HG03175 (cell line): ENCODE measurements at regions not wholly inside any gene's neighbourhood (a gene's known extent, or its start where the extent isn't known, plus 50 kb on each side); places are given as distances from the start of the nearest gene placed in this dataset.
"Not testable (repeated sequence)": the region's sequence is repeated elsewhere in the genome, so short reads cannot be mapped to it uniquely, and the experiment has no call there.

Experiments used
- ATAC-seq: cut with Tn5 transposase; IDR thresholded peaks from one replicate; pipeline ENCODE4 v1.9.1; 2021; ENCODE audit warnings: mild to moderate bottlenecking, moderate library complexity; ENCODE audit not compliant: unreplicated experiment

DNA sequence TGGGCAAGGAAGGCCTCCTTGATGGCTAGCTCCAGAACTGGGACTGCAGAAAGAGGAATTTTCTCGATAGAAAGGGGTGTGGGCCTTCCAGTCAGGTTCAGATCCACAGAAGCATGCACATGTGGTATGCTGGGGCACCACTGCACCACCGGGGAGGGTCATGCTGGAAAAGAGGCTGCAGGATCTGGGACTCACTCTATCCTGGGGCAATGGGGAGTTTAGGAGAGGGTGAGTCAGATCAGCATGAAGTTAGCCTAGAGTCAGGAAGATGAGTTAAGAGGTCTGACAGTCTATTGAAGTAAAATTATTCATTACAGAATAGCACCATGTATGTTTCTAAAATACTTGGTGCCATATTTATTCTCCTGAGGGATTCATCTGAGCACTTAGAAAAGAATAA, 130.2 kb upstream of the TOPAZ1 start:
- ATAC-seq = no peak

- ATAC-seq = no peak
Observed at GRCh38 chr3:44114142-44114541, 127.5 kb upstream of the TOPAZ1 start.

DNA sequence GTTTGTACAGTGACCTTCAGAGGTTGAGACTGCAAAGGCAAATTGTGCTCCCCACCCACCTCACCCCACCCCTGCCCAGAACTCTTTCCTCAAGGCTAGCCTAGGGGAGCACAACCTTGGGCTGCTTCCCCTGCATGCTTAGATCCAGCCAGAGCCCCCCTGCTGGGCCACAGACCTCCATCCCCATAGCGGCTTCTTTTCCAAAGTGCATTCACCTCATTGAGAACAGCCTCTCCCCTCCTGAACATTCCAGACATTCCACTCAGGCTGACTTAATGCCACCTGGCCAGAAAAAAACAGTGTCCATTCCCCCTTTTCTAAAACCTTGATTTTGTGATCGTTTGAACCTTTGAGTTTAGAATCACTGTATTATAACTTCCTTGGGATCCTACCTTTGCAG, 124.4 kb upstream of the TOPAZ1 start:
- no peak for ATAC-seq

GRCh38 chr3:44117736-44118135, 124.0 kb upstream of the TOPAZ1 start:
- no peak for ATAC-seq

GRCh38 chr3:44120721-44121582, 120.7 kb upstream of the TOPAZ1 start:
- ATAC-seq = no peak

DNA sequence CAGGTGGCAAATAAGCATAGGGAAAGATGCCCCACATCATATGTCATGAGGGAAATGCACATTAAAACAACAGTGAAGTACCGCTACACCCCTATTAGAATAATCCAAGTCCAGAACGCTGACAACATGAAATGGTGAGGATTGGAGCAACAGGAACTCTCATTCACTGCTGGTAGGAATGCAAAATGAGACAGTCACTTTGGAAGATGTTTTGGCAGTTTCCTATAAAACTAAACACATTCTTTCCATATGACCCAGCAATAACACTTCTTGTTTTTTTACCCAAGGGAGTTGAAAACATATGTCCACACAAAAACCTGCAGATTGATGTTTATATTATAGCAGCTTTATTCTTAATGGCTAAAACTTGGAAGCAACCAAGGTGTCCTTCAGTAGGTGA, 116.4 kb upstream of the TOPAZ1 start:
- no peak for ATAC-seq

DNA sequence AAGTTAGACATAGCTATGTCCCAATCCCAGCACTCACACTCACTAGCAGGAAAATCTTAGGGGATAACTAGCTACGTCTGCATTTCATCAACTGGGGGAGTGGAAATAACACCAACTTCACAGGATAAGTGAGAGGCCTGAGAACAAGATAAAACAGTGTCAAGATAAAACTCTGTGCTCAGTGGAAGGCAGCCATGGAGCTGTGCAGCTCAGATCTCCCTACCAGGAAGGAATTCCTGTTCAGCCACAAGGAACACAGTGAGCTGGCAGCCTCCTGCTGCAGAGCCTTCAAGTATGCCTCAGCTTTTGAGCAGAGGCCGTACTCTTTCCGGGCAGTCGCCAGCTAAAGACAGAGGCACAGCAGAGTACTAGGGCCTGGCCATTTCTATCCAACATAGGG, 115.8 kb upstream of the TOPAZ1 start:
- no peak for ATAC-seq

- ATAC-seq = no peak
Observed at GRCh38 chr3:44128057-44128775, 113.5 kb upstream of the TOPAZ1 start.

GRCh38 chr3:44130249-44130648, 111.4 kb upstream of the TOPAZ1 start:
- ATAC-seq = no peak

DNA sequence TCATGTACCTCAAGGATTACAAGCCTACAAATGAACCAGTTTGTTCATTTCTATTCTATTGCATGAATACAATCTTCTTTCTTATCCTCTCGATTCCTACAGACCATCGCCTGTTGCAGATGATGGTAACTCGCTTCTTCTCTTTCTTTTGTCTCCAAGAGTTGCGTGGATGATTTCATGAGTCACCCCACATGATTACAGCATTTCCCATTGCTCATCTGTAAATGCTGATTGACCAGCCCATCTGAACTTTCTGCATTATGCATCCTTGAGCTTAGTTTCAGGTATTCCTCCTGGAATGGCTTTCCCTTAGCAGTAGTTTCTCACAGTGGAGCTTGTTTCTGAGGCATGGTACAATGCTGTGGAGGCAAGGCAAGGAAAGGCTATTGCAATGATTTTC, 109.6 kb upstream of the TOPAZ1 start:
- no peak for ATAC-seq

- no peak for ATAC-seq
Observed at GRCh38 chr3:44132593-44132992, 109.1 kb upstream of the TOPAZ1 start.

- no peak for ATAC-seq
Observed at GRCh38 chr3:44136421-44136820, 105.3 kb upstream of the TOPAZ1 start.

DNA sequence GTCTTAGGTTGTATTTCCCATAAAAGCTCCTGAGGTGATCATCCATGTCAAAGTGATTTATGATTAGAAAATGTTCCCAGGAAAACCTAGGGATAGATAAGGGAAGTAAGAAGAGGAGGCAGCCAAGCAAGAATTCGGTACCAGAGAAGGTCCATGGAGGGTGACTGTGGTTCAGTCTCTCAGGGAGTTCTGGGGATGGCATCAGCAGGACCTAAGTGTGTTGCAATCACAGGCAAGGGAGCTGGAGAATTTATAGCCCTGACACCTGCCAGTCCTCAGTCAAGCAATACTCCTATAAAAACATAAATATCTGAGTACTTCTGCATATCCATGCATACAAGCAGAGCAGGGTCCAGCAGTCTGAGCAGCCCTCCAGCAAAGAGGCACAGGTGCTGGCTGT, 95.6 kb upstream of the TOPAZ1 start:
- ATAC-seq = no peak

DNA sequence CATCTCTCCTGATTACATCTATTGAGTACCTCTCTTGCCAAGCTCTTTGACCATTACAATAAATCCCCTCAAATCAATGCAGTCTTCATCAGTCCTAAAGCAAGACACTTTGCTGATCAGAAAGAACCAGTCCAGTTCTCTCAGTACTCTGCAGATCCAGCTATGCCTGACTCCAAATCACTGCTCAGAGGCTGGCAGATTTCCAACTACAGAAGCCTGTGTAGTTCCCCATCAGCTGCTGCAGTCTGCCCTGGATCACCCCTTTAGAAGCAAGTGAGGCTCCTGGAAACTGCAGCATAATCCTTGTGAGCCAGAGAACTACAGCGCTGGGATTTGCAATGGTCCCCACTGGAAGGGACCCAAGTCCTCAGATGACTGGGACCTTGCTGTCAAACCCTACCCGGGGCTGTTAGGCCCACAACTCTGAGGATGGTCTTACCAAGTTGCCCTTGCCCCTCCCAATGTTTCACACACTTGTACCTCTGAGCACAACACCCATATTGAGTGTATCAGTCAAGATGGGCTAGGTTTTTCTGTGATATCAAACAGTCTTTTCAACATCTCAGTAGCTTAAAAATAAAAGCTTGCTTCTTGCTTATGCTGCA, 81.9 kb upstream of the TOPAZ1 start:
- no peak for ATAC-seq

GRCh38 chr3:44160818-44161217, 80.9 kb upstream of the TOPAZ1 start:
- no peak for ATAC-seq

- no peak for ATAC-seq
Observed at GRCh38 chr3:44171891-44172290, 69.8 kb upstream of the TOPAZ1 start.

DNA sequence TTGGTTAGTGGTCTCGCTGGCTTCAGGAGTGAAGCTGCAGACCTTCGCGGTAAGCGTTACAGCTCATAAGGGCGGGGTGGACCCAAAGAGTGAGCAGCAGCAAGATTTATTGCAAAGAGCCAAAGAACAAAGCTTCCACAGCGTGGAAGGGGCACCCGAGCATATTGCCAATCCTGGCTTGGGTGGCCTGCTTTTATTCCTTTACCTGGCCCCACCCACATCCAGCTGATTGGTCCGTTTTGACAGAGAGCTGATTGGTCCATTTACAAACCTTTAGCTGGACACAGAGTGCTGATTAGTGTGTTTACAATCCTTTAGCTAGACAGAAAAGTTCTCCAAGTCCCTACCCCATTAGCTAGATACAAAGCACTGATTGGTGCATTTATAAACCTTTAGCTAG, 69.0 kb upstream of the TOPAZ1 start:
- ATAC-seq = not testable (repeated sequence)

GRCh38 chr3:44173263-44173662, 68.4 kb upstream of the TOPAZ1 start:
- no peak for ATAC-seq

GRCh38 chr3:44175070-44175469, 66.6 kb upstream of the TOPAZ1 start:
- ATAC-seq = no peak

- ATAC-seq = no peak
Observed at GRCh38 chr3:44179246-44179645, 62.4 kb upstream of the TOPAZ1 start.

DNA sequence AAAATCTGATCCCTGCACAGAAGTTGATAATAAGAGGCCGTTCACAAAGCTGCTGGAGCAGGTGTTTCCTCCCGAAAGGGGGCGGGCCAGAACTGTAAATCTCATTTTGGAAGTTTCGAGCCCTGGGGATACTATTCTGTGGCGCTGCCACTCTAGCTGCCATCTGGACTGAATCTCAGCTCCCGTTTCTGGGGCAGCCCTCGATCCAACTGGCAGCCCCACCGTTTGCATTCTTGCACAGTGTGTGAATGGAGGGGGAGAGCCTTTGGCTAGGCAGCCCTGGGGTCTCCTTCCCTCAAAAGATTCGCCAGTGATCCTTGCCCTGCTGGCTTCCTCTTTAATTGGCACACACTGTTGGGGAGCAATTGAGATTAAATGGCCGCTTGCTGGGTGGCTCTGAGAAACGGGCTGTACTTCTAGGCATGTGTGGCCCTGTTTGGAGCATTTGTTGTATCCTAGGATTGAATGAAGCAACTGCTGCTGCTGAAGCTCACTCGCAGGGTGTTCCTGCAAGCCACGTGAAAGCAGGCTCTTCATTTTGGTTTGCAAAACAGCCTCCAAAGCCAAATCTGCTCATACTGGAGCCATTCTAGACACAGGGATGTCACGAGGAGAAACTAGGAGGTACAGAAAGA, 57.2 kb upstream of the TOPAZ1 start:
- ATAC-seq = no peak
